WTC11 (cell line): ENCODE measurements at regions not wholly inside any gene's neighbourhood (a gene's known extent, or its start where the extent isn't known, plus 50 kb on each side); places are given as distances from the start of the nearest gene placed in this dataset.

ENCODE experiments used
- ATAC-seq: fragments of 200-7000 bp; cut with Tn5 transposase; 2 replicates; pipeline ENCODE4 v1.10.0; 2021; ENCODE audit warnings: mild to moderate bottlenecking, moderate library complexity
- CTCF ChIA-PET: fragments of 300-600 bp; sonication (Branson Sonifier 250); formaldehyde crosslinking; loops from one replicate; lab custom pipeline; 2021; ENCODE audit warnings: antibody characterized with exemption; lab: Charles Lee
- POLR2A ChIA-PET: fragments of 350-600 bp; sonication (Branson Sonifier 250); formaldehyde crosslinking; loops from one replicate; lab custom pipeline; 2021; ENCODE audit warnings: antibody characterized with exemption; lab: Charles Lee
- DNase-seq: peaks from one replicate; pipeline ENCODE4 v3.0.0; 2021; ENCODE audit warnings: low spot score
- H3K27ac Mint-ChIP-seq: 2 replicates; pipeline ENCODE4 v1.8.0; 2021; ENCODE audit warnings: mixed read lengths
- H3K27me3 Mint-ChIP-seq: 2 replicates; pipeline ENCODE4 v1.8.0; 2021; ENCODE audit warnings: low read depth, mild to moderate bottlenecking, moderate library complexity, mixed read lengths
- H3K36me3 Mint-ChIP-seq: 2 replicates; pipeline ENCODE4 v1.8.0; 2021; ENCODE audit warnings: mixed read lengths
- H3K4me1 Mint-ChIP-seq: 2 replicates; pipeline ENCODE4 v1.8.0; 2022; ENCODE audit warnings: mixed read lengths
- H3K4me3 Mint-ChIP-seq: 2 replicates; pipeline ENCODE4 v1.8.0; 2021; ENCODE audit warnings: mild to moderate bottlenecking, moderate library complexity, mixed read lengths
- H3K9me3 Mint-ChIP-seq: 2 replicates; pipeline ENCODE4 v1.8.0; 2021; ENCODE audit warnings: mixed read lengths
- ATF1 ChIP-seq: sonication (generic); formaldehyde crosslinking; IDR thresholded peaks from 2 replicates; pipeline ENCODE4 v1.8.1; 2023; ENCODE audit warnings: mild to moderate bottlenecking, moderate library complexity, missing genetic modification reagents
- CBFB ChIP-seq: sonication (generic); formaldehyde crosslinking; IDR thresholded peaks from 2 replicates; pipeline ENCODE4 v1.8.1; 2022; ENCODE audit warnings: mild to moderate bottlenecking, low read depth, missing genetic modification reagents
- ELF4 ChIP-seq: sonication (generic); formaldehyde crosslinking; IDR thresholded peaks from 2 replicates; pipeline ENCODE4 v1.8.1; 2022; ENCODE audit warnings: low read depth, mild to moderate bottlenecking, moderate library complexity, missing genetic modification reagents
- GRHL2 ChIP-seq: fragments of 250-450 bp; sonication (Bioruptor Pico); IDR thresholded peaks from 2 replicates; pipeline ENCODE4 v1.8.0; 2022; ENCODE audit warnings: mild to moderate bottlenecking, moderate library complexity; ENCODE audit not compliant: insufficient replicate concordance, severe bottlenecking
- IRF2 ChIP-seq: sonication (generic); formaldehyde crosslinking; IDR thresholded peaks from 2 replicates; pipeline ENCODE4 v1.8.0; 2022; ENCODE audit warnings: low read depth, missing genetic modification reagents, borderline replicate concordance
- NR1H2 ChIP-seq: sonication (generic); formaldehyde crosslinking; IDR thresholded peaks from 2 replicates; pipeline ENCODE4 v1.9.0; 2021; ENCODE audit warnings: mild to moderate bottlenecking, moderate library complexity, missing genetic modification reagents
- ZBTB21 ChIP-seq: sonication (generic); formaldehyde crosslinking; IDR thresholded peaks from 2 replicates; pipeline ENCODE4 v1.8.1; 2023; ENCODE audit warnings: mild to moderate bottlenecking, missing genetic modification reagents, borderline replicate concordance
- ZNF121 ChIP-seq: sonication (generic); formaldehyde crosslinking; IDR thresholded peaks from 2 replicates; pipeline ENCODE4 v1.8.0; 2023; ENCODE audit warnings: missing genetic modification reagents
- ZNF671 ChIP-seq: fragments of 250-450 bp; sonication (Bioruptor Pico); IDR thresholded peaks from 2 replicates; pipeline ENCODE4 v1.8.0; 2021; ENCODE audit warnings: mild to moderate bottlenecking
- TF ChIP-seq, protein P1 (sequence below): sonication (generic); formaldehyde crosslinking; IDR thresholded peaks from 2 replicates; pipeline ENCODE4 v1.8.0; 2022; ENCODE audit warnings: mild to moderate bottlenecking, missing genetic modification reagents
- TF ChIP-seq, protein P2 (sequence below): sonication (generic); formaldehyde crosslinking; IDR thresholded peaks from 2 replicates; pipeline ENCODE4 v1.8.1; 2023; ENCODE audit warnings: mild to moderate bottlenecking, moderate library complexity, missing genetic modification reagents
- TF ChIP-seq, protein P3 (sequence below): sonication (generic); formaldehyde crosslinking; IDR thresholded peaks from 2 replicates; pipeline ENCODE4 v1.8.0; 2022; ENCODE audit warnings: mild to moderate bottlenecking, missing genetic modification reagents
- TF ChIP-seq, protein P4 (sequence below): sonication (generic); formaldehyde crosslinking; IDR thresholded peaks from 2 replicates; pipeline ENCODE4 v1.8.1; 2023; ENCODE audit warnings: mild to moderate bottlenecking, missing genetic modification reagents
- TF ChIP-seq, protein P5 (sequence below): sonication (generic); formaldehyde crosslinking; IDR thresholded peaks from 2 replicates; pipeline ENCODE4 v1.8.1; 2023; ENCODE audit warnings: mild to moderate bottlenecking, missing genetic modification reagents, moderate library complexity

DNA sequence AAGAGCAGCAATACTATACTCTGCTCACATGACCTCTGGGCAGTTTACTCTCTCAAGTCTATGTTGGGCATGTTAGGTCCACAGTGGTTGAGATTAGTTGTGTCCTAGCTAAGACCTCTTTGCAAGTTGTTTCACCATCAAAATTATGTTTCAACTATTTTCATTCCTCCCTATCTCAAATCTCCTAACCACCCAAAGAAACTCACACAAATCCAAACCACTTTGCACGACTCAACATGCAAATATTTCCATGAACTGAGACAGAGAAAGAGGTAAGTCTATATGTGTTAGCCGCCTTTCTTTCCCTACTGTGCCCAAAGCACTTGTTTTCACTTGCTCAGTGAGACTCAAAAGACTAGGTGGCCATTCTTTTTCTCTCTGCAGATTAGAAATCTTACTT, 546.8 kb downstream of the TNS1 start:
- H3K27me3 Mint-ChIP-seq = no peaks in the 10 kb centered on the region
- POLR2A ChIA-PET = no interaction called here
- no peak overlapping the region for H3K4me3 Mint-ChIP-seq
- H3K4me1 Mint-ChIP-seq = no peaks in the 10 kb centered on the region
- CTCF ChIA-PET = no interaction called here
- no peak for ATAC-seq
- peaks cover 8% of the 10 kb centered on the region; the same call in 1 of the 2 replicates for H3K9me3 Mint-ChIP-seq
- TF ChIP-seq NR1H2 (CRISPR knock-in tag) = no peak
- no peak overlapping the region for H3K27ac Mint-ChIP-seq
- no peaks in the 10 kb centered on the region for H3K36me3 Mint-ChIP-seq
- DNase-seq = no peak

DNA sequence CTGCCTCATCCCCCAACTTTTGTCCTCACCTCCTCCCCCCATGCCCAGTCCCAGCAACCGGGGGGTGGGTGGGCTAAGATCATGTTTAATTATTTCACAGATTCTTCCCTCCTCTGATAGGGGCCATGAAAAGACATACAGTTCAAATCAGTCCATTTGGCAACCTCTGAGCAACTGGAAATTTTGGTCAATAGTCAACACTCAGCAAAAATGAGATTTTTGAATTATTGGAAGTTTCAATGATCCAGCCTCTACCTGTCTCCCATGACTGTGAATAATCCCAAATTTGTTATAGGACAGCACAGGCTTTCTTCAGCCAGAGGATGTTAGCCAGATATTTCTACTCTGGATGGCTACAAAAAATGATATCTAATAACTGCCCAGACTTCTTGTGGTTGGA, 549.9 kb downstream of the TNS1 start:
- Mint-ChIP-seq H3K4me3 (no peak overlapping the region), H3K36me3 (no peaks in the 10 kb centered on the region), H3K9me3 (peaks cover 8% of the 10 kb centered on the region; the same call in 1 of the 2 replicates), H3K4me1 (no peaks in the 10 kb centered on the region), H3K27ac (no peak overlapping the region), H3K27me3 (no peaks in the 10 kb centered on the region; the same call in 1 of the 2 replicates)
- ATAC-seq = no peak
- DNase-seq = no peak
- ChIA-PET POLR2A (no interaction called here), CTCF (no interaction called here)
- TF ChIP-seq, protein P1, sequence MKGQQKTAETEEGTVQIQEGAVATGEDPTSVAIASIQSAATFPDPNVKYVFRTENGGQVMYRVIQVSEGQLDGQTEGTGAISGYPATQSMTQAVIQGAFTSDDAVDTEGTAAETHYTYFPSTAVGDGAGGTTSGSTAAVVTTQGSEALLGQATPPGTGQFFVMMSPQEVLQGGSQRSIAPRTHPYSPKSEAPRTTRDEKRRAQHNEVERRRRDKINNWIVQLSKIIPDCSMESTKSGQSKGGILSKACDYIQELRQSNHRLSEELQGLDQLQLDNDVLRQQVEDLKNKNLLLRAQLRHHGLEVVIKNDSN (CRISPR knock-in tag) = no peak
- TF ChIP-seq GRHL2 (no peak), ZBTB21 (CRISPR knock-in tag) (no peak), IRF2 (no peak), ATF1 (CRISPR knock-in tag) (no peak), ZNF671 (CRISPR knock-in tag) (no peak), ELF4 (CRISPR knock-in tag) (no peak), CBFB (no peak)
- TF ChIP-seq, protein P2, sequence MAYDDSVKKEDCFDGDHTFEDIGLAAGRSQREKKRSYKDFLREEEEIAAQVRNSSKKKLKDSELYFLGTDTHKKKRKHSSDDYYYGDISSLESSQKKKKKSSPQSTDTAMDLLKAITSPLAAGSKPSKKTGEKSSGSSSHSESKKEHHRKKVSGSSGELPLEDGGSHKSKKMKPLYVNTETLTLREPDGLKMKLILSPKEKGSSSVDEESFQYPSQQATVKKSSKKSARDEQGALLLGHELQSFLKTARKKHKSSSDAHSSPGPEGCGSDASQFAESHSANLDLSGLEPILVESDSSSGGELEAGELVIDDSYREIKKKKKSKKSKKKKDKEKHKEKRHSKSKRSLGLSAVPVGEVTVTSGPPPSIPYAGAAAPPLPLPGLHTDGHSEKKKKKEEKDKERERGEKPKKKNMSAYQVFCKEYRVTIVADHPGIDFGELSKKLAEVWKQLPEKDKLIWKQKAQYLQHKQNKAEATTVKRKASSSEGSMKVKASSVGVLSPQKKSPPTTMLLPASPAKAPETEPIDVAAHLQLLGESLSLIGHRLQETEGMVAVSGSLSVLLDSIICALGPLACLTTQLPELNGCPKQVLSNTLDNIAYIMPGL (CRISPR knock-in tag) = no peak
- TF ChIP-seq, protein P3, sequence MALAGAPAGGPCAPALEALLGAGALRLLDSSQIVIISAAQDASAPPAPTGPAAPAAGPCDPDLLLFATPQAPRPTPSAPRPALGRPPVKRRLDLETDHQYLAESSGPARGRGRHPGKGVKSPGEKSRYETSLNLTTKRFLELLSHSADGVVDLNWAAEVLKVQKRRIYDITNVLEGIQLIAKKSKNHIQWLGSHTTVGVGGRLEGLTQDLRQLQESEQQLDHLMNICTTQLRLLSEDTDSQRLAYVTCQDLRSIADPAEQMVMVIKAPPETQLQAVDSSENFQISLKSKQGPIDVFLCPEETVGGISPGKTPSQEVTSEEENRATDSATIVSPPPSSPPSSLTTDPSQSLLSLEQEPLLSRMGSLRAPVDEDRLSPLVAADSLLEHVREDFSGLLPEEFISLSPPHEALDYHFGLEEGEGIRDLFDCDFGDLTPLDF (CRISPR knock-in tag) = no peak
- TF ChIP-seq, protein P4, sequence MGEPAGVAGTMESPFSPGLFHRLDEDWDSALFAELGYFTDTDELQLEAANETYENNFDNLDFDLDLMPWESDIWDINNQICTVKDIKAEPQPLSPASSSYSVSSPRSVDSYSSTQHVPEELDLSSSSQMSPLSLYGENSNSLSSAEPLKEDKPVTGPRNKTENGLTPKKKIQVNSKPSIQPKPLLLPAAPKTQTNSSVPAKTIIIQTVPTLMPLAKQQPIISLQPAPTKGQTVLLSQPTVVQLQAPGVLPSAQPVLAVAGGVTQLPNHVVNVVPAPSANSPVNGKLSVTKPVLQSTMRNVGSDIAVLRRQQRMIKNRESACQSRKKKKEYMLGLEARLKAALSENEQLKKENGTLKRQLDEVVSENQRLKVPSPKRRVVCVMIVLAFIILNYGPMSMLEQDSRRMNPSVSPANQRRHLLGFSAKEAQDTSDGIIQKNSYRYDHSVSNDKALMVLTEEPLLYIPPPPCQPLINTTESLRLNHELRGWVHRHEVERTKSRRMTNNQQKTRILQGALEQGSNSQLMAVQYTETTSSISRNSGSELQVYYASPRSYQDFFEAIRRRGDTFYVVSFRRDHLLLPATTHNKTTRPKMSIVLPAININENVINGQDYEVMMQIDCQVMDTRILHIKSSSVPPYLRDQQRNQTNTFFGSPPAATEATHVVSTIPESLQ (CRISPR knock-in tag) = no peak
- TF ChIP-seq, protein P5, sequence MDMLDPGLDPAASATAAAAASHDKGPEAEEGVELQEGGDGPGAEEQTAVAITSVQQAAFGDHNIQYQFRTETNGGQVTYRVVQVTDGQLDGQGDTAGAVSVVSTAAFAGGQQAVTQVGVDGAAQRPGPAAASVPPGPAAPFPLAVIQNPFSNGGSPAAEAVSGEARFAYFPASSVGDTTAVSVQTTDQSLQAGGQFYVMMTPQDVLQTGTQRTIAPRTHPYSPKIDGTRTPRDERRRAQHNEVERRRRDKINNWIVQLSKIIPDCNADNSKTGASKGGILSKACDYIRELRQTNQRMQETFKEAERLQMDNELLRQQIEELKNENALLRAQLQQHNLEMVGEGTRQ (CRISPR knock-in tag) = no peak

DNA sequence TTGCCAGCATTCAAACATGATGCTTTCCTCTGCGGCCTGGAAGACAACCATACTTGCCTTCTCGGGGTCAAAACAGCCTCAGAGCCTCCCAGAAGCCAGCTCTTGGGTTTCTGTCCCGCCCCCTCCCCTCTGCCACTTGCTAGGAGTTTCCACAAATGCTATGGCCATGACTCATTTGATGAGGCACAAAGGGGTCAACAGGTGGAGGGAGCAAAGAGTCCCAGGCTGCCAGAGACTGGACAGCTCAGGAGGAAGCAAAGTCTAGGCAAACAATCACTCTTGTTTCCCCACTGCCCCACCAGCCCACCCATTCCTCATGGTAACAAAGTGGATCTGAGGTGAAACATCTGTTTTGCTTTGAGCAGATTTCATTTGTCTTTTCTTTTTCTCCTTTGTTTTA, 551.1 kb downstream of the TNS1 start:
- no peaks in the 10 kb centered on the region for H3K4me1 Mint-ChIP-seq
- H3K4me3 Mint-ChIP-seq = no peak overlapping the region
- H3K36me3 Mint-ChIP-seq = no peaks in the 10 kb centered on the region
- no peak overlapping the region for H3K27ac Mint-ChIP-seq
- H3K27me3 Mint-ChIP-seq = no peaks in the 10 kb centered on the region; the same call in 1 of the 2 replicates
- no peak for DNase-seq
- no peak for TF ChIP-seq ZNF121 (CRISPR knock-in tag)
- TF ChIP-seq, all 79 proteins: peak for 0
- POLR2A ChIA-PET = no interaction called here
- H3K9me3 Mint-ChIP-seq = peaks cover 4% of the 10 kb centered on the region; the same call in 1 of the 2 replicates
- CTCF ChIA-PET = no interaction called here
- no peak for ATAC-seq
